GM21723 (cell line): ENCODE measurements at regions not wholly inside any gene's neighbourhood (a gene's known extent, or its start where the extent isn't known, plus 50 kb on each side); places are given as distances from the start of the nearest gene placed in this dataset.

Experiments used
- ATAC-seq: cut with Tn5 transposase; IDR thresholded peaks from one replicate; pipeline ENCODE4 v1.9.1; 2021; ENCODE audit warnings: mild to moderate bottlenecking, moderate library complexity; ENCODE audit not compliant: unreplicated experiment

- ATAC-seq, result no peak
These were observed 108.9 kb downstream of the CRYAA start for GRCh38 chr21:43277481-43278351.

- ATAC-seq, result no peak
These were observed 108.0 kb downstream of the CRYAA start for GRCh38 chr21:43276811-43277210.

- no peak for ATAC-seq
These were observed 106.8 kb downstream of the CRYAA start for GRCh38 chr21:43275421-43276211.

GRCh38 chr21:43274946-43275310 lies 106.1 kb downstream of the CRYAA start:
- ATAC-seq, result no peak

GRCh38 chr21:43274022-43274945 lies 105.5 kb downstream of the CRYAA start:
- no peak for ATAC-seq

GRCh38 chr21:43273708-43274021 lies 104.9 kb downstream of the CRYAA start:
- ATAC-seq, result no peak

GRCh38 chr21:43273016-43273707 lies 104.4 kb downstream of the CRYAA start:
- ATAC-seq, result no peak

GRCh38 chr21:43272591-43272990 lies 103.8 kb downstream of the CRYAA start:
- ATAC-seq, result no peak

GRCh38 chr21:43271452-43272020 lies 102.7 kb downstream of the CRYAA start:
- ATAC-seq, result no peak

- no peak for ATAC-seq
These were observed 102.0 kb downstream of the CRYAA start for GRCh38 chr21:43270800-43271301.

GRCh38 chr21:43269957-43270705 lies 101.3 kb downstream of the CRYAA start:
- no peak for ATAC-seq

- no peak for ATAC-seq
These were observed 100.6 kb downstream of the CRYAA start for GRCh38 chr21:43269440-43269839.

- ATAC-seq, result no peak
These were observed 100.0 kb downstream of the CRYAA start for GRCh38 chr21:43268804-43269186.

GRCh38 chr21:43268086-43268803 lies 99.4 kb downstream of the CRYAA start:
- ATAC-seq, result no peak

GRCh38 chr21:43267391-43268085 lies 98.7 kb downstream of the CRYAA start:
- no peak for ATAC-seq

- no peak for ATAC-seq
These were observed 97.7 kb downstream of the CRYAA start for GRCh38 chr21:43266534-43266933.

- ATAC-seq, result no peak
These were observed 93.6 kb downstream of the CRYAA start for GRCh38 chr21:43262427-43262826.
